HG03558 (cell line): ENCODE measurements at regions not wholly inside any gene's neighbourhood (a gene's known extent, or its start where the extent isn't known, plus 50 kb on each side); places are given as distances from the start of the nearest gene placed in this dataset.
"Not testable (repeated sequence)": the region's sequence is repeated elsewhere in the genome, so short reads cannot be mapped to it uniquely, and the experiment has no call there.

Source experiments
- ATAC-seq: cut with Tn5 transposase; IDR thresholded peaks from one replicate; pipeline ENCODE4 v1.9.1; 2021; ENCODE audit warnings: moderate number of reproducible peaks; ENCODE audit not compliant: unreplicated experiment; ENCODE audit errors: extremely low read depth

GRCh38 chr12:19624491-19624890 lies 185.2 kb downstream of the AEBP2 start:
- ATAC-seq = no peak

GRCh38 chr12:19625551-19625950 lies 186.3 kb downstream of the AEBP2 start:
- ATAC-seq = not testable (repeated sequence)

GRCh38 chr12:19627719-19628118 lies 188.4 kb downstream of the AEBP2 start:
- ATAC-seq = no peak

GRCh38 chr12:19630536-19630935 lies 191.2 kb downstream of the AEBP2 start:
- ATAC-seq = no peak

GRCh38 chr12:19633194-19633593 lies 193.9 kb downstream of the AEBP2 start:
- ATAC-seq = no peak

GRCh38 chr12:19633641-19634040 lies 194.3 kb downstream of the AEBP2 start:
- ATAC-seq = no peak

- ATAC-seq = no peak
These were observed 200.6 kb downstream of the AEBP2 start for GRCh38 chr12:19639781-19640415.

GRCh38 chr12:19641235-19642080 lies 202.2 kb downstream of the AEBP2 start:
- no peak for ATAC-seq

- no peak for ATAC-seq
These were observed 203.1 kb downstream of the AEBP2 start for GRCh38 chr12:19642345-19642744.

- no peak for ATAC-seq
These were observed 204.3 kb downstream of the AEBP2 start for GRCh38 chr12:19643635-19644034.

GRCh38 chr12:19644571-19644970 lies 205.3 kb downstream of the AEBP2 start:
- no peak for ATAC-seq

GRCh38 chr12:19645823-19646222 lies 206.5 kb downstream of the AEBP2 start:
- ATAC-seq = no peak

GRCh38 chr12:19646599-19646998 lies 207.3 kb downstream of the AEBP2 start:
- no peak for ATAC-seq

GRCh38 chr12:19647806-19648556 lies 208.7 kb downstream of the AEBP2 start:
- no peak for ATAC-seq

GRCh38 chr12:19648591-19648990 lies 209.3 kb downstream of the AEBP2 start:
- ATAC-seq = no peak

- no peak for ATAC-seq
These were observed 213.1 kb downstream of the AEBP2 start for GRCh38 chr12:19652386-19652785.

- no peak for ATAC-seq
These were observed 215.5 kb downstream of the AEBP2 start for GRCh38 chr12:19654650-19655376.

- no peak for ATAC-seq
These were observed 217.9 kb downstream of the AEBP2 start for GRCh38 chr12:19657118-19657731.

GRCh38 chr12:19657732-19658130 lies 218.4 kb downstream of the AEBP2 start:
- no peak for ATAC-seq

GRCh38 chr12:19659086-19659485 lies 219.8 kb downstream of the AEBP2 start:
- no peak for ATAC-seq
